SKM-1 treated with dmso at 0.1 percent for 144 hours (cell line): ENCODE measurements at regions not wholly inside any gene's neighbourhood (a gene's known extent, or its start where the extent isn't known, plus 50 kb on each side); places are given as distances from the start of the nearest gene placed in this dataset.

Experiments
- DNase-seq: peaks from one replicate; lab custom pipeline; 2025; ENCODE audit not compliant: unreplicated experiment; lab: John Stamatoyannopoulos, UW

DNA sequence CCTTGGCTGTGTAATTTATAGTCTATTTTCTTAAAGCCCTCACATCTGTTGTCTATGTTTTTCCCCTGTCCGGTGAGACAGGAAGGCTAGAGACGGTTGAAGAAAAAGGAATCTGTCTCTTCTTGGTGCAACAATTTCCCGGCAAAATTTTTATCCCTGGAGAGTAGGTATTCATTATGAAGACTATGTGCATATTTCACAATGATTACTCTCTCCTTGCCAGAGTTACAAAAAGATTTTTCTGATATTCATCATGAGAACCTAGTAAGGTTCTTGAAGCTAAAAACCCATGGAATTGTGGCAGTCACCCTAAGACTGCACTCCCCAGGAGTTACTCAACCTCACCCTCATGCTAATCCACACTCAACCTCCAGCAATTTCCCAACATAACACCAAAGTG is 55.0 kb upstream of the GHITM start:
- DNase-seq = no peak

DNA sequence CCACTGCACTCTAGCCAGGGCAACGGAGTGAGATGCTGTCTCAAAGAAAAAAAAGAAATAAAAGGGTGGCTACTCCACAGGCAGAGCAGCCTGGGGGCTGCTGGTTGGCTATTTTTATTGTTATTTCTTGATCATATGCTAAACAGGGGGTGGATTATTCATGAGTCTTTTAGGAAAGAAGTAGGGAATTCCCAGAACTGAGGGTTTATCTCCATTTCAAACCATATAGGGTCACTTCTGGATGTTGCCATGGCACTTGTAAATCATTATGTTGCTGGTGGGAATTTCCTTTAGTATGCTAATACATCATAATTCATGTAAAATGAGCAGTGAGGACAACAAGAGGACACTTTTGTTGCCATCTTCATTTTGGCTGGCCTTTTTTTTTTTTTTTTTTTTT is 52.1 kb upstream of the GHITM start:
- no peak for DNase-seq

DNA sequence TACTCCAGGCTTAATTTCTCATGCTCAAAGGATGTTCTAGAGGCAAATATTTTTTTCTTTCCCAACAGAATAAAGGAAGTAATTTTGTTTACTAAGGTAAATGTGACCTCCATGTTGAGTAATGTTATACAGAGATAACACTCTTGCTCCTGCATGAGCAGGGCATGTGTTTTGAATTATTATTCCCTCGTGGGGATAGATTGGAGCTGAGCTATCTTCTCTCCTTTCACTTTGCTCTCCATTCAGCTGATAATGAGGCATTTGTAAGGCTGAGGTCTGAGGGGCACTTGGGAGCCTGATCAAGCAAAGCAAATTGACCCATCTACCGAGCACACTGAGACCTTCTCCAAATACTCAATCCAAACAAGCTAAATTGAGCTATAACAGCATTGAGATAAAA is 50.7 kb upstream of the GHITM start:
- DNase-seq = no peak

DNA sequence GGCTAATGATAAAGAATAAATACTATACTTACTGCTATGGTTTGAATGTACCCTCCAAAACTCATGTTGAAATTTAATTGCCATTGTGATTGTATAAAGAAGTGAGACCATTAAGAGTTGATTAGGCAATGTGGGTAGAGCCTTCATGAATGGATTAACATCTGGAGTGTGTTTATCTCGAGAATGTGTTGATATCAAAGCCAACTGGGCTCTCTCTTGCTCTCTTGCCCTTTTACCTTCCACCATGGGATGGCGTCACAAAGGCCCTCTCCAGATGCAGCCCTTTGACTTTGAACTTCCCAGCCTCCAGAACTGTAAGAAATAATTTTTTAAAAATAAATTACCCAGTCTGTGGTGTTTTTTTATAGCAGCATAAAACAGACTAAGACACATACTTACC is 50.1 kb upstream of the GHITM start:
- DNase-seq = no peak
